Endothelial cell of umbilical vein (primary cell): ENCODE measurements at regions not wholly inside any gene's neighbourhood (a gene's known extent, or its start where the extent isn't known, plus 50 kb on each side); places are given as distances from the start of the nearest gene placed in this dataset.

Experiments
- BruUV-seq: library from RNA; stranded (reverse); fragments of 400-500 nt; replicated peaks from 2 replicates; lab custom pipeline; 2021; lab: Mats Ljungman, UMichigan
- CTCF ChIA-PET: fragments of 300-600, 350-600 bp; sonication (Branson Sonifier 250); formaldehyde crosslinking; loops from one replicate; lab custom pipeline; 2021; ENCODE audit warnings: antibody characterized with exemption, inconsistent platforms; lab: Charles Lee
- POLR2A ChIA-PET: fragments of 300-600, 350-600 bp; sonication (Branson Sonifier 250); formaldehyde crosslinking; loops from one replicate; lab custom pipeline; 2021; ENCODE audit warnings: antibody characterized with exemption, inconsistent platforms; lab: Charles Lee
- DNase-seq: peaks from one replicate; pipeline ENCODE4 v3.0.0-alpha.2; 2011; ENCODE audit warnings: low read depth, low spot score
- FAIRE-seq: peaks from 2 replicates; lab custom pipeline; 2011; peaks lifted over from hg19 to GRCh38; lab: Jason Lieb, UNC
- H2AFZ ChIP-seq: 2 replicates; pipeline ENCODE4 v1.6.0; 2012; ENCODE audit warnings: low read depth, low read length, control low read depth, inconsistent platforms
- H3K27ac ChIP-seq: 2 replicates; pipeline ENCODE4 v1.5.1; 2011; ENCODE audit warnings: low read depth, mild to moderate bottlenecking, control low read depth, low read length, moderate library complexity; ENCODE audit not compliant: insufficient read depth
- H3K27me3 ChIP-seq, 2 experiments: 2 replicates each; pipeline versions ENCODE4 v1.6.0 to v1.6.1; 2011; ENCODE audit warnings: low read length in 2 of 2, mixed read lengths in 1 of 2; ENCODE audit not compliant: control insufficient read depth in 2 of 2, insufficient read depth in 2 of 2
- H3K36me3 ChIP-seq, 2 experiments: 2 replicates in 1 of 2; 3 replicates in 1 of 2; pipeline ENCODE4 v1.5.1; 2011; ENCODE audit warnings: low read length in 2 of 2, mild to moderate bottlenecking in 1 of 2, moderate library complexity in 1 of 2; ENCODE audit not compliant: control insufficient read depth in 2 of 2, insufficient read depth in 2 of 2; ENCODE audit errors: extremely low read depth in 1 of 2
- H3K4me1 ChIP-seq: 3 replicates; pipeline ENCODE4 v1.5.1; 2011; ENCODE audit warnings: mild to moderate bottlenecking, low read length; ENCODE audit not compliant: control insufficient read depth, insufficient read depth; ENCODE audit errors: extremely low read depth
- H3K4me2 ChIP-seq: 2 replicates; pipeline ENCODE4 v1.6.1; 2011; ENCODE audit warnings: low read length, control low read depth, mixed read lengths; ENCODE audit not compliant: insufficient read depth
- H3K4me3 ChIP-seq, 3 experiments: fragments of 200-600 bp in 1 of 3; sonication (generic), shearing (Covaris generic) in 1 of 3; replicated peaks in 1 of 3; 2 replicates each; pipeline ENCODE4 v1.5.1; 2011 to 2016; ENCODE audit warnings: control low read depth in 3 of 3, low read length in 3 of 3, mild to moderate bottlenecking in 2 of 3, inconsistent platforms in 1 of 3, low read depth in 1 of 3, moderate library complexity in 1 of 3; ENCODE audit not compliant: insufficient read depth in 1 of 3
- H3K79me2 ChIP-seq: 2 replicates; pipeline ENCODE4 v1.6.0; 2012; ENCODE audit warnings: low read length, inconsistent platforms; ENCODE audit not compliant: control insufficient read depth, insufficient read depth
- H3K9ac ChIP-seq: replicated peaks from 2 replicates; pipeline ENCODE3; 2011; ENCODE audit warnings: low read length, control low read depth; ENCODE audit not compliant: insufficient read depth; ENCODE audit errors: extremely low read depth
- H3K9me1 ChIP-seq: replicated peaks from 3 replicates; pipeline ENCODE4 v1.6.0; 2011; ENCODE audit warnings: mild to moderate bottlenecking, low read length; ENCODE audit not compliant: control insufficient read depth, insufficient read depth; ENCODE audit errors: extremely low read depth
- H3K9me3 ChIP-seq: replicated peaks from 2 replicates; pipeline ENCODE4 v1.5.1; 2012; ENCODE audit warnings: low read length, inconsistent platforms; ENCODE audit not compliant: control insufficient read depth, insufficient read depth
- H4K20me1 ChIP-seq: replicated peaks from 2 replicates; pipeline ENCODE3; 2011; ENCODE audit warnings: mild to moderate bottlenecking, low read length; ENCODE audit not compliant: control insufficient read depth, insufficient read depth; ENCODE audit errors: extremely low read depth
- FOS ChIP-seq: IDR thresholded peaks from 2 replicates; pipeline ENCODE4 v1.6.1; 2011; ENCODE audit warnings: mild to moderate bottlenecking, low read length, moderate library complexity, borderline replicate concordance; ENCODE audit not compliant: insufficient read depth
- GATA2 ChIP-seq: IDR thresholded peaks from 2 replicates; pipeline ENCODE4 v1.7.0; 2011; ENCODE audit warnings: low read depth, mild to moderate bottlenecking, moderate library complexity, mixed read lengths, low read length; ENCODE audit not compliant: insufficient read length, insufficient read depth
- JUN ChIP-seq: IDR thresholded peaks from 2 replicates; pipeline ENCODE4 v1.6.1; 2011; ENCODE audit warnings: borderline replicate concordance, low read depth; ENCODE audit not compliant: insufficient read length, insufficient read depth
- MYC ChIP-seq: IDR thresholded peaks from one replicate; pipeline ENCODE4 v1.6.1; 2011; ENCODE audit warnings: mild to moderate bottlenecking, low read depth, low read length
- POLR2A ChIP-seq: IDR thresholded peaks from 2 replicates; pipeline ENCODE4 v1.6.1; 2012; ENCODE audit warnings: low read depth, mild to moderate bottlenecking, control low read depth, low read length
- dilution Hi-C: fragments of 300-500 bp; cut with MboI; formaldehyde crosslinking; loops from one replicate; pipeline ENCODE4 v1.15.0; 2019; ENCODE audit warnings: low sequenced_read_pairs; ENCODE audit not compliant: extremely low pct_ligation_motif_present
- intact Hi-C: fragments of 100-400 bp; cut with micrococcal nuclease; formaldehyde crosslinking; loops from one replicate; pipeline ENCODE4 v1.10.0; 2022

DNA sequence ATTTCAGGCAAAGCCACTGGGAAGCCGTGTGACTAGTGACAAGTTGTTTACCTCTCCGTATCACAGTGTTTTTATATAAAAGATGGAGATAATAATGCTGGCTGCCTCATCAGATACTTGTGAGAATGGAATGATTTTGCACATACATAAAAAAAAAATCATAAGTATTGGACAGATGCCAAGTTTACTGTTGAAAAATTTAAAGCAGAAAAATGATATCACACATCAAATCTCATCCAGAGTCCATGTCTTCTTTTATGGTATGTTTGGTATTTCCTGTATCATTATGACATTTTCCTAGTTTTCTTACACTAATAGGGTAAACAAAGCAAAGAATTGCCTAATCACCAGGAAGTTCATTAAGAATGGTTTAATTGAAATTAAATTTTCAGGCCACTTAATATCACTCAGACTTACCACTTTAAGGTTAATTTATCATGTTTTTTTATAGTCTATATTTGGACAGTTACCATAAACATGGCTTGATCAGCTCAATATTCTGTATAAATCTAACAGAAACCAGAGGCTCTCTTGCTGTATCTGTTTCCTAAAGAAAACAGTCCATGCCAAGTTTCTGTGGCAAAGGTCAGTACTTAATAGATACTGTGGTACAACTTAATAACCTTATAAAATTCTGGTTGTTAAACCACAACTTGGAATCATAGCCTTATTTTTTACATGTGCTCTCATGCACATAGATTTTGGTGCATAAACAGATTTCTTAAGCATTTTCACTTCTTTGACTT is 656.5 kb upstream of the RIOK2 start:
- peak overlapping the region; percentile 75 for H3K9ac ChIP-seq
- DNase-seq: peak; percentile 83
- no peaks in the 10 kb centered on the region for H3K27me3 ChIP-seq
- peak overlapping the region; percentile 90 for H3K4me2 ChIP-seq
- dilution Hi-C loops (no loop called here), intact Hi-C loops (loop anchor here (1.0 to 5.0 kb wide), 8 partner anchors 269 to 934 kb away; partner anchors contain the start of gene RGMB)
- H3K9me1 ChIP-seq: no peaks in the 10 kb centered on the region
- H3K27ac ChIP-seq: peak overlapping the region; percentile 92
- H3K9me3 ChIP-seq: no peaks in the 10 kb centered on the region
- no peak for FAIRE-seq
- H3K36me3 ChIP-seq: no peaks in the 10 kb centered on the region
- TF ChIP-seq JUN (peak; percentile 66), GATA2 (peak; percentile 87), MYC (no peak), FOS (peak; percentile 22)
- no TSS peak for BruUV-seq
- POLR2A ChIA-PET: no interaction called here
- no peak overlapping the region for H2AFZ ChIP-seq
- peak overlapping the region in 1 of 3 experiments; percentile 38 for H3K4me3 ChIP-seq
- H3K4me1 ChIP-seq: peaks cover 46% of the 10 kb centered on the region
- no peaks in the 10 kb centered on the region for H4K20me1 ChIP-seq
- CTCF ChIA-PET: no interaction called here
- no peaks in the 10 kb centered on the region for H3K79me2 ChIP-seq

DNA sequence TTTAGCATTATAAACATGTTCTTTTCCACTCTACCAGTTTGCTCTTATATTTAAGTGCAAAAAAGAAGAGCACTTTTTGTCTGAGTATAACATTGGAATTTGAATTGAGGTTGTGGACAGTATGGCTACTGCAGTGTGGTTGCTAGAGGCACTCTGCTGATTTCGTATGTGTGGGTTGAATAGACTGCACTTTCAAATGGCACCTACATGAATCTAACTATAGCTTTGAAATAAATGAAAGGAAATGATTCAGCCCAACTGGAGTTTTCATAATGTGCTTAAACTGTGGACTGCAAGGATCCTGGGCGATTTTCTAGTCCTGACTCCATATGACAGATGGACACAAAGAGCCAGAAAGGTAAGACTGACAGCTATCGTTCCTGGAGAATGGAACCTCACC is 657.6 kb upstream of the RIOK2 start:
- H3K4me3 ChIP-seq: peak overlapping the region in 1 of 3 experiments; percentile 38
- no TSS peak for BruUV-seq
- dilution Hi-C loops (no loop called here), intact Hi-C loops (loop anchor here (5.0 kb wide), 1 partner anchor 308 kb away; no protein-coding TSS in a partner anchor)
- TF ChIP-seq POLR2A (no peak), FOS (peak; percentile 61), JUN (peak; percentile 45)
- no peaks in the 10 kb centered on the region for H4K20me1 ChIP-seq
- H3K27ac ChIP-seq: peak overlapping the region; percentile 92
- H3K9me3 ChIP-seq: no peaks in the 10 kb centered on the region
- peak overlapping the region; percentile 63 for H3K9ac ChIP-seq
- H3K9me1 ChIP-seq: no peaks in the 10 kb centered on the region
- peak overlapping the region; percentile 89 for H2AFZ ChIP-seq
- no peaks in the 10 kb centered on the region for H3K79me2 ChIP-seq
- H3K27me3 ChIP-seq: no peaks in the 10 kb centered on the region
- peak; percentile 65 for FAIRE-seq
- DNase-seq: peak; percentile 82
- H3K4me2 ChIP-seq: peak overlapping the region; percentile 90
- POLR2A ChIA-PET: no interaction called here
- CTCF ChIA-PET: interaction anchor here (0.7 to 2.1 kb wide), 5 partner anchors 295 to 931 kb away, joined by 3 to 10 read pairs (median 3); no protein-coding TSS in a partner anchor
- H3K36me3 ChIP-seq: no peaks in the 10 kb centered on the region
- H3K4me1 ChIP-seq: peaks cover 46% of the 10 kb centered on the region
